Fibroblast of peridontal ligament (primary cell): ENCODE measurements at regions not wholly inside any gene's neighbourhood (a gene's known extent, or its start where the extent isn't known, plus 50 kb on each side); places are given as distances from the start of the nearest gene placed in this dataset.

Source experiments
- DNase-seq: peaks from one replicate; pipeline ENCODE4 v3.0.0-alpha.2; 2010; ENCODE audit errors: extremely low read depth

- no peak for DNase-seq
These were observed 69.8 kb downstream of the TNFSF18 start for GRCh38 chr1:172980971-172981370.
